Neural cell (in vitro differentiated cells): ENCODE measurements at regions not wholly inside any gene's neighbourhood (a gene's known extent, or its start where the extent isn't known, plus 50 kb on each side); places are given as distances from the start of the nearest gene placed in this dataset.

Experiments
- H2AFZ ChIP-seq: fragments of 200-600, 300-800 bp; sonication (generic), shearing (Covaris generic); 2 replicates; pipeline ENCODE4 v1.6.0; 2014; ENCODE audit warnings: low read depth, mild to moderate bottlenecking, antibody characterized with exemption, low read length, moderate library complexity
- H3F3A ChIP-seq: fragments of 200-600 bp; shearing (Covaris generic); 2 replicates; pipeline ENCODE4 v1.6.1; 2016; ENCODE audit warnings: mild to moderate bottlenecking, moderate library complexity, mixed read lengths, antibody characterized with exemption, low read length; ENCODE audit not compliant: insufficient read depth, poor library complexity, severe bottlenecking
- H3K27ac ChIP-seq: fragments of 200-600, 300-800 bp; sonication (generic), shearing (Covaris generic); 2 replicates; pipeline ENCODE4 v1.5.1; 2014; ENCODE audit warnings: mild to moderate bottlenecking, low read length, moderate library complexity
- H3K27me3 ChIP-seq: fragments of 300-800, 200-600 bp; sonication (generic), shearing (Covaris generic); 2 replicates; pipeline ENCODE4 v1.6.0; 2014; ENCODE audit warnings: mild to moderate bottlenecking, low read depth, low read length, moderate library complexity; ENCODE audit not compliant: insufficient read depth
- H3K36me3 ChIP-seq: fragments of 300-800, 200-600 bp; sonication (generic), shearing (Covaris generic); 2 replicates; pipeline ENCODE4 v1.5.1; 2014; ENCODE audit warnings: mild to moderate bottlenecking, antibody characterized with exemption, low read length, moderate library complexity; ENCODE audit not compliant: insufficient read depth
- H3K4me2 ChIP-seq: fragments of 300-800, 200-600 bp; sonication (generic), shearing (Covaris generic); 2 replicates; pipeline ENCODE4 v1.6.0; 2014; ENCODE audit warnings: mild to moderate bottlenecking, low read length
- H3K4me3 ChIP-seq: fragments of 300-800, 200-600 bp; sonication (generic), shearing (Covaris generic); 2 replicates; pipeline ENCODE4 v1.5.1; 2014; ENCODE audit warnings: mild to moderate bottlenecking, low read length, moderate library complexity
- H3K79me2 ChIP-seq: fragments of 200-600 bp; shearing (Covaris generic); replicated peaks from 2 replicates; pipeline ENCODE4 v1.6.0; 2014; ENCODE audit warnings: mild to moderate bottlenecking, low read length, moderate library complexity; ENCODE audit not compliant: insufficient read depth
- H3K9ac ChIP-seq: fragments of 300-800, 200-600 bp; sonication (generic), shearing (Covaris generic); 2 replicates; pipeline ENCODE4 v1.6.1; 2016; ENCODE audit warnings: mild to moderate bottlenecking, low read length, mixed read lengths
- H3K9me2 ChIP-seq: fragments of 200-600 bp; shearing (Covaris generic); 2 replicates; pipeline ENCODE4 v1.6.1; 2016; ENCODE audit warnings: mild to moderate bottlenecking, low read length, mixed read lengths; ENCODE audit not compliant: insufficient read depth
- H3K9me3 ChIP-seq: fragments of 200-600, 300-800 bp; sonication (generic), shearing (Covaris generic); 2 replicates; pipeline ENCODE4 v1.6.1; 2016; ENCODE audit warnings: mild to moderate bottlenecking, mixed run types, low read length, moderate library complexity, mixed read lengths
- H4K20me1 ChIP-seq: fragments of 200-600 bp; shearing (Covaris generic); 2 replicates; pipeline ENCODE4 v1.6.1; 2016; ENCODE audit warnings: mild to moderate bottlenecking, mixed run types; ENCODE audit not compliant: insufficient read depth
- CTCF ChIP-seq: fragments of 450-650 bp; IDR thresholded peaks from 2 replicates; pipeline ENCODE4 v1.5.1; 2014; ENCODE audit warnings: antibody characterized with exemption, mild to moderate bottlenecking, moderate library complexity; ENCODE audit not compliant: poor library complexity, severe bottlenecking
- EP300 ChIP-seq: fragments of 450-650 bp; conservative IDR thresholded peaks from 2 replicates; pipeline ENCODE4 v1.6.1; 2014; ENCODE audit warnings: antibody characterized with exemption, mild to moderate bottlenecking, moderate library complexity; ENCODE audit not compliant: poor library complexity, severe bottlenecking
- EZH2 ChIP-seq: fragments of 200-600, 300-800 bp; shearing (Covaris generic), sonication (generic); IDR thresholded peaks from 2 replicates; pipeline ENCODE4 v1.6.1; 2014; ENCODE audit warnings: antibody characterized with exemption, low read length, borderline replicate concordance, mild to moderate bottlenecking; ENCODE audit not compliant: insufficient read depth, poor library complexity, severe bottlenecking
- MXI1 ChIP-seq: fragments of 450-650 bp; conservative IDR thresholded peaks from 2 replicates; pipeline ENCODE4 v1.6.1; 2014; ENCODE audit warnings: antibody characterized with exemption, mild to moderate bottlenecking; ENCODE audit not compliant: poor library complexity, severe bottlenecking
- POLR2AphosphoS5 ChIP-seq: IDR thresholded peaks from 2 replicates; pipeline ENCODE4 v1.6.1; 2012
- RAD21 ChIP-seq: fragments of 450-650 bp; conservative IDR thresholded peaks from 2 replicates; pipeline ENCODE4 v1.6.1; 2014; ENCODE audit warnings: antibody characterized with exemption, mild to moderate bottlenecking, moderate library complexity
- REST ChIP-seq: IDR thresholded peaks from 2 replicates; pipeline ENCODE4 v1.6.1; 2012; ENCODE audit warnings: borderline replicate concordance
- SMC3 ChIP-seq: fragments of 450-650 bp; conservative IDR thresholded peaks from 2 replicates; pipeline ENCODE4 v1.6.1; 2014; ENCODE audit warnings: antibody characterized with exemption, mild to moderate bottlenecking, moderate library complexity; ENCODE audit not compliant: poor library complexity

GRCh38 chr15:85874236-85874635, 79.5 kb upstream of the KLHL25 start:
- Histone ChIP-seq H3K4me3 (no peak overlapping the region), H3K27ac (no peak overlapping the region), H3K9ac (no peak overlapping the region), H3K9me2 (no peaks in the 10 kb centered on the region), H3K9me3 (no peaks in the 10 kb centered on the region), H3K27me3 (no peaks in the 10 kb centered on the region), H3K4me2 (no peak overlapping the region), H4K20me1 (no peaks in the 10 kb centered on the region), H2AFZ (no peak overlapping the region), H3K79me2 (no peaks in the 10 kb centered on the region), H3K36me3 (no peaks in the 10 kb centered on the region), H3F3A (no peaks in the 10 kb centered on the region)
- TF ChIP-seq RAD21 (no peak), EZH2 (no peak)

- no peak overlapping the region for H3K4me3 ChIP-seq
Measured at GRCh38 chr15:85875756-85876155, 81.0 kb upstream of the KLHL25 start.

More at GRCh38 chr15:85875756-85876155, 81.0 kb upstream of the KLHL25 start:
- no peaks in the 10 kb centered on the region for H3K36me3 ChIP-seq
- no peaks in the 10 kb centered on the region for H3K27me3 ChIP-seq
- H4K20me1 ChIP-seq, result no peaks in the 10 kb centered on the region
- H3K9me3 ChIP-seq, result no peaks in the 10 kb centered on the region
- no peak overlapping the region for H3K27ac ChIP-seq
- H3K9me2 ChIP-seq, result no peaks in the 10 kb centered on the region
- no peaks in the 10 kb centered on the region for H3K79me2 ChIP-seq
- H3F3A ChIP-seq, result no peaks in the 10 kb centered on the region
- no peak overlapping the region for H2AFZ ChIP-seq
- no peak overlapping the region for H3K4me2 ChIP-seq
- no peak overlapping the region for H3K9ac ChIP-seq
- TF ChIP-seq REST, result no peak
- no peak for TF ChIP-seq CTCF
- no peak for TF ChIP-seq EP300
- TF ChIP-seq RAD21, result no peak
- TF ChIP-seq MXI1, result no peak
- TF ChIP-seq SMC3, result no peak
- TF ChIP-seq POLR2AphosphoS5, result no peak
